HG03565 (cell line): ENCODE measurements at regions not wholly inside any gene's neighbourhood (a gene's known extent, or its start where the extent isn't known, plus 50 kb on each side); places are given as distances from the start of the nearest gene placed in this dataset.
"Not testable (repeated sequence)": the region's sequence is repeated elsewhere in the genome, so short reads cannot be mapped to it uniquely, and the experiment has no call there.

Experiments
- ATAC-seq: cut with Tn5 transposase; IDR thresholded peaks from one replicate; pipeline ENCODE4 v1.9.1; 2021; ENCODE audit warnings: mild to moderate bottlenecking, moderate library complexity; ENCODE audit not compliant: unreplicated experiment

DNA sequence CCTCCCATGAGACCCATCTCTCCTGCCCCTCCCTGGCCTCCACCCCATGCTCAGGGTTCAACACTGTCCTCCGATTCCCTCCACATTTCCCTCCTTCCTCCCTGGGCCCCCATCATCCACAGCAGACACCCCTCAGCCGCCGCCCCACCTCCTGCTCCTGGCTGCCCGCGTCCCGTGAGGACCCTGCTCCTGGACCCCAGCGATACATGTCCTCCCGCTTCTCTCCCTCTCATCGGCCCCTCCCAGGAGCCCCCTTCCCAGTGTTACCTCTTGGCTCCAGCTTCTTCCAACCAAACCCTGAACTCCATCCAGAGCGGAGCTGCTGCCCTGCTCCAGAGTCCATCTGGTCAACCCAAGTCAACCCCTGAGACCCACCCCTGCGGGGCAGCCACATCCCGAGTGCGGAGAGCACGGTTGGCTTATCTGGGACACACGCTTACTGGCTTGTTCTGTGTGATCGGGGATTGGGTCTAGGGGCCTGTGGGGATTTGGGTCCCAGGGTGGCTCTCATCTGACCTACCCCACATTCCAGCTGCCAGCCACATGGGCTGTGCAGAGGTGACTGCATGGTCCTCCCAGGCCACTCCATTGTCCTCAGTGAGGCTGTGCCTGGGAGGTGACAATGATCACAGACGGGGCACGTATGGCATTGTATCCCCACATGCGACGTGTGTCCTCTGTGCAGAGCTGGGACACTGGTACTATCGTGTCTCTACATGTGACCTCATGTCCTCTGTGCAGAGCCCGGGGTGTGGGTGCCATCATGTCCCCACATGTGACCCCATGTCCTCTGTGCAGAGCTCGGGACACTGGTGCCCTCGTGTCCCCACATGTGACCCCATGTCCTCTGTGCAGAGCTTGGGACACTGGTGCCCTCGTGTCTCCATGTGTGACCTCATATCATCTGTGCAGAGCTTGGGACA lies 333.6 kb downstream of the ADGRD1 start:
- ATAC-seq = no peak

DNA sequence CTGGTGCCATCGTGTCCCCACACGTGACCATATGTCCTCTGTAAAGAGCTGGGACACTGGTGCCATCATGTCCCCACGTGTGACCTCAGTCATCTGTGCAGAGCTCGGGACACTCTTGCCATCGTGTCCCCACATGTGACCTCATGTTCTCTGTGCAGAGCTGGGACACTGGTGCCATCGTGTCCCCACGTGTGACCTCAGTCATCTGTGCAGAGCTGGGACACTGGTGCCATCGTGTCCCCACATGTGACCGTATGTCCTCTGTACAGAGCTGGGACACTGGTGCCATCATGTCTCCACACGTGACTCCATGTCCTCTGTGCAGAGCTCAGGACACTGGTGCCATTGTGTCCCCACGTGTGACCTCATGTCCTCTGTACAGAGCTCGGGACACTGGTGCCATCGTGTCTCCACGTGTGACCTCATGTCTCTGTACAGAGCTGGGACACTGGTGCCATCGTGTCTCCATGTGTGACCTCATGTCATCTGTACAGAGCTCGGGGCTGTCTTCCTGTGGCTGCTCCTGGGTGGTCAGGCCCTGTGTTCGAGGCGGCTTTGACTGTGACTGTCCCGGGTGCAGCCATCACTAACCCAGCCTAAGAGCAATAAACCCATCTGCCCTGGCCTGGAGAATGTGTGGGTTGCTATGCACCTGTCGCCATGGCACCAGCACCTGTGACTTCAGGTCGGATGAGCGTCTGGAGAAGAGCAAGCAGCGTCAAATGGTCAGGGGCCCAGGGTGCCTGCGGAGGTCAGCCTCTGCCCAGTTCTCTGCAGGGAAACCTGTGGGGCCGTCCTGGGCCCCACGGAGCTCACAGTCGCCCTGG lies 334.4 kb downstream of the ADGRD1 start:
- ATAC-seq = no peak

DNA sequence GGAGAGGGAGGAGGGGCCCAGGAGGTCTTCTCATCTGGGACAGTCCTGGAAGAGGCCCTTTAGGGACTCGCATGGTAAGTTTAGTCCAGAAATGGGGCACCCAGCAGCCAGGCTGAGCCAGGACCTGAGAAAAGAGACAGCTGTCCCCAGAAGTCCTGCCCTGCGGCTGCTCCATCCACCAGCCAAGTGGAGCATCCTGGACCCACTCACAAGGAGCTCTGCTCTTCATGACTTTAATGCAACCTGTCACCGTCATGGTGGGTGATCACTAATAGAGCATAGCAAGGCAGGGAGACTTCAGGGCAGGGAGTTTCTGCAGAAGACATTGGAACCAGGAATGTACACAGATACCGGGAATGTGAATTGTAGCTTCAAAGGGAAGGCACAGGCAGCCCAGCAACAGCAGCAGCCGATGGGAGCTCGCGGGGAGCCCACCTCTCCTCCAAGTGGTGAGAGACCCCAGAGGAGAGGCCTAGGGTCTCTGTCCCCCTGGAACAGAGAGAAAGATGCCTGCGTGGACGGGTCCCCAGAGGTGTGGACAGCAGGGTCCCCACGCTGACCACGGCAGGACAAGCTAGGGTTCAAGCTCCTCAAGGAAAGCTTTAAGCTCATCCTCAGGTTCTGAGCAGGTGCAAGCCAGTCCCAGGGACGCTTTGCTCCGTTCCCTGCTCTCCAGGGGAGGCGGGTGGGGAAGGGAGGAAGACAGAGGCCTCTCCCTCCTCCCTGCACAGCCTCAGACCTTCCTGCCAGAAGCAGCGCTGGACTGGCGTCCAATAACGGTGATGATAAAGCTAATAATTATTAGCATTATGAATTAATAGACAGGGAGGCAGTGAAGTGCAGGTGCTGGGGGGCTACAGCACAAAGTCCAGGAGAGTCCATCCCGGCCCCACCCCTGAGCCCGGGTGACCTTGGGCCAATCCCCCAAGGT lies 335.3 kb downstream of the ADGRD1 start:
- ATAC-seq = not testable (repeated sequence)

DNA sequence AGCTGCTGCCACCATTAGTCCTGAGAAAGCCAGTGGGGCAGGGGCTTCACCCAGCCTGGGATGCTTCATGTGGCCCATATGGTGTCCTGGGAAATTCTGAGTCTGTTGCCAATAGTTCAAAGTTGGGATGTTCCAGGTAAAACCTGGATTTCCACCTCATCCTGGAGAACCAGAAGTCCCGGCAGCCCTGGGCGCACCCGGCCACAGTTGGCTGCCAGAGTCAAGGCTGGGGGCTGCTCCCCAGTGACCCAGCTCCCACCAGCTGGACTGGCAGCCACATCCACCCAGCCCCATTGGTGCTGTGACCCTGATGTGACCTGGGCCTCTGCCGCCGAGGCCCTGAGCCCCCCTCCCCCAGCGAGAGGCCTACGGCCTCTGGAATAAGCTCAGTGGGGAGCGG lies 336.1 kb downstream of the ADGRD1 start:
- not testable (repeated sequence) for ATAC-seq

DNA sequence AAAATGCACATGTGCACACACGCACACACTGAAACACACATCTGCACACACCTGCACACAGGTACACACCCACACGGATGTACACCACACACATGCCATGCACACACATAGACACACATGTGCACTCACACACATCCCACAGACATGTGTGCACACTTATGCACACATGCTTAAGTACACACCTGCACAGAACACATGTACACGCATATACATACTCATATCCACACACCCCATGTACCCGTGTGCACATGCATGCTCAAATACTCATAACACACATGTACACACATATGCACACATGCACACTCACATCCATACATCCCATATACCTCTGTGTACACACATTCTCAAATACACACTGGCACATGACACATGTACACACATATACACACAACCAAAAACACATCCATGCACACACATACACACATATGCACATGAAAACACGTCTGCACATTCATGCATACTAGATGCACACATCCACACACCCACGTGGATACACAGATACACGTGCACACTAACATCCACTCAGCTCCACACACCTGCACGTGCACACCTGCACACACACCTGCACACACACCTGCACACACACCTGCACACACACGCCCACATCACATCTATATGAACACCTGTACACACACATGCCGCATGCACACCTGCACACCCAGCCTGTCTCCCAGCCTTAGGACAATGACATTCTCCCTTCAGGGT lies 336.7 kb downstream of the ADGRD1 start:
- ATAC-seq = no peak

DNA sequence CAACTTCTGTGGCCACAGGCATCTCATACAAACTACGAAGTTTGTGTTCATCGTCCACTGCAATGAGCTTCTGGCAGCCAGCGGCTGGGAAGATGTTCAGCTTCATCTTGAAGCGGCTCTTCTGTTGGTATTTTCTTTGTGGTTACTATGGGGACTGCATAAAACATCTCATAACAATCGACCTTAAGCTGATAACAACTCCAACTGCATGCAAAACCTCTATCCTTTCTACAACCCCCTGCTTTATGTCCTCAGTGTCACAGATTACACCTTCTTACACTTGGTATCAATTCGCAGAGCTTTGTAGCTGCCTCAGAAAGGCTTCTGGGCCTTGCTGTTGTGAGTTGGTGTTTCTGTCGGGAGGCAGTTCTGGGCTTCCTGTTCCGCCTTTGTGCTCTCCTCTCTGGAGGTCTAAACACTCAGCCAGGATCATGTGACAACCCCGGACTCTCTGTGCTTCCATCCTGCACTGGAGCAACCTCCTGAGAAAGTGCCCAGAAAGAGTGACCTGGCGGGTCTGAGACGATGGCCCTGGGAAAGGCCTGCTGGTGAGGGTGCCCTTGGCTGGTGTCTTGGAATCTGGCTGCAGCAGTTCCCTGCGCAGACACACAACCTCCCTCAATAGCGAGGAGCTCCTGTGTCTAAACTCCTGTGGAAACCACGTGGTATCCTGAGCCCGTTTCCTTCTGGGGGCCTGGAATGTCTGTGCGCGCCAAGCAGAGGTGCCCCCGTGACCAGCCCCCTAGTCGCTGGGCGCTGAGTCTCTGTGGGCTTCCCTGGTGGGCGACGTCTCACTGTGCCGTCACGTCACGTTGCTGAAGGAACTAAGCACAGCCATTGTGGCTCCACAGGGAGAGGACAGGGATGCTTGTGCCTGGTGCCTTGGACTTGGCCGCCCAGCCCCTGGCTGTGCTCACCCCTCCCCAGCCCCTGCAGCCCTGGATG lies 339.6 kb downstream of the ADGRD1 start:
- not testable (repeated sequence) for ATAC-seq

DNA sequence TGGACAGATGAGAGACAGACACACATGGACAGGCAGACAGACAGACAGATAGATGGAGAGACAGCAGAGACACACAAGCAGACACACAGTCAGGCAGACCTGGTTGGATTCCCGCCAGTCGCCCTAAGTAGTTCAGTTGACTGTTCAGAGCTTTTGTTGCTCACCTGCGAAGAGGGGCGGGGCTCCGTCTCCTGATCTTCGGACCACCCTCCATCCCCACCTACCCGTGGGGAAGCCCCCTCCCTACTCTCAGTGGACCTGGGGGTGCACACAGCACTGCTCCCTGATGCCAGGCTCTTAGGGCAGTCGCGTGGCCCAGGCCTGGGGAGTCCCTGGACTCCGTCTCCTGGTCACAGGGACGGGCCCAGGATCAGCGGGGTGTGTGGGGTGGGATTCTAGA lies 341.0 kb downstream of the ADGRD1 start:
- not testable (repeated sequence) for ATAC-seq

DNA sequence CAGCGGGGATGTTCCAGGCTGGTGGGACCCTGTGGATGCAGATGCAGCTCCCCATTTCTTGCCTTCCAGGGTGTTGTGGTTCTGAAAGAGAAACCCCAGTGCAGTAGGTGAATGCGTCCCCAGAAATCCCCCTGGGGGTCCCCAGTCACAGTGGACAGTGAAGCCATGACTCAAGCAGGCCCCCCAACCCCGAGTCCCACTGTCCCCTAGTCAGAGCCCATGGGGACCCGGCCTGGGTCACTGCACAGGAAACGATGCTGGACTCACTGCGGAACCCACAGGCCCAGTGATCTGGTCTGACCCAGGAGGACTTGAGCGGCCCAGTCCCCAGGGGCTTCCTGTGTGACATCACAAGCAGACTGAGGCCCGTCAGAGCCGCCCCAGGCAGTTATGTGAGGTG lies 341.4 kb downstream of the ADGRD1 start:
- not testable (repeated sequence) for ATAC-seq

DNA sequence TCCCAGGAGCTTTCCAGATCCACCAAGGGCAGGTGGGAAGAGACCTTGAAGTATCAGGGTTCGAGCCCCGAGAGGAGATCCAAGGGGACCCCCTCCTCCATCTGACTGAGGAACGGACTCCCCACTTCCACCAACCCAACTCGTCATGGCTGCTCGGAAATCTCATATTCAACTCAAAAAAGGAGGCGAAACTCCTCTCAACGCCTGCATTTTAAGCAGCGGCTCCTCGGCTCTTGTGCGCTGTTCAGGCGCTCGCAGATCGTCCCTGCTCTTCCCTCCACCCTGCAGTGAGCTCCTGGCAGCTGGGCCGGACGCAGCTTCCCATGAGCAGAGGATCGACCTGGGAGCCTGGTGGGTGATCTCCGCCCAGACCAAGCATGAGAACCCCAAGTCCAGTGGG lies 341.9 kb downstream of the ADGRD1 start:
- not testable (repeated sequence) for ATAC-seq

DNA sequence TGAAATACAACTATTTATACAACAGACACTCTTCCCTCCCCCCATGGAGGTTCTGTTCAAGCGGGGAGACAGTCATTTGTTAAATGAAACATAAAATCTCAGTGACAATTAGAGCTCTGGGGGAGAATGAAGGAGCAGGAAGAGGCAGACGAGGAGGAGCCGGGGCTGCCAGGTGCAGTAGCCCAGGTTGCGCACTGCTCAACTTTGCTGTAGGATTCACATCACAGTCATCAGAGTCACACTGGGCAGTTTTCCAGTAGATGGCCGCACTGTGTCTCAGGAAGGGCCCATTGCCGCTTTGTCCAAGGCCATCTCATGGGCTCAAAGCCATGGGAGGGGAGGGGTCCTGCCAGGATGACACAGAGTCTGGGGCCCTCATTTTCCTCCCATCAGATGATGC lies 342.4 kb downstream of the ADGRD1 start:
- not testable (repeated sequence) for ATAC-seq

DNA sequence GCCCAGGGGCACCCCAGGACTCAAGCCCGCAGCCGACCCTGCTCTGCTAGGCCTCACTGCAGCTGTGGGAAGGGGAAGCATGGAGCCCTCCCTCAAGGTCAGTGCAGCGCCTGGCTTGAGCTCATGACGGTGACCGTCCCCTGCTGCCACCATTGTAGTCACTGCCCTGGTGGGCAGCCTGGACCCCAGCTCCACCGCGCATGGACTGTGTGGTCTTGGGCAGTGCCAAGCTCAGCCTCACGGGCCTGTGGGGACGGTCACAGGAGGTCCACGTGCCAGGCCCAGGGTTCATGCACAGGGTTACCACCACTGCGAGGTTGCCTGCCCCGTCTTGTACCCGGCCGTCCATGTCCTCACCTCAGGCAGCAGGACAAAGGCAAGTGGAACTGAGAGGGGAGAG lies 342.9 kb downstream of the ADGRD1 start:
- ATAC-seq = not testable (repeated sequence)

DNA sequence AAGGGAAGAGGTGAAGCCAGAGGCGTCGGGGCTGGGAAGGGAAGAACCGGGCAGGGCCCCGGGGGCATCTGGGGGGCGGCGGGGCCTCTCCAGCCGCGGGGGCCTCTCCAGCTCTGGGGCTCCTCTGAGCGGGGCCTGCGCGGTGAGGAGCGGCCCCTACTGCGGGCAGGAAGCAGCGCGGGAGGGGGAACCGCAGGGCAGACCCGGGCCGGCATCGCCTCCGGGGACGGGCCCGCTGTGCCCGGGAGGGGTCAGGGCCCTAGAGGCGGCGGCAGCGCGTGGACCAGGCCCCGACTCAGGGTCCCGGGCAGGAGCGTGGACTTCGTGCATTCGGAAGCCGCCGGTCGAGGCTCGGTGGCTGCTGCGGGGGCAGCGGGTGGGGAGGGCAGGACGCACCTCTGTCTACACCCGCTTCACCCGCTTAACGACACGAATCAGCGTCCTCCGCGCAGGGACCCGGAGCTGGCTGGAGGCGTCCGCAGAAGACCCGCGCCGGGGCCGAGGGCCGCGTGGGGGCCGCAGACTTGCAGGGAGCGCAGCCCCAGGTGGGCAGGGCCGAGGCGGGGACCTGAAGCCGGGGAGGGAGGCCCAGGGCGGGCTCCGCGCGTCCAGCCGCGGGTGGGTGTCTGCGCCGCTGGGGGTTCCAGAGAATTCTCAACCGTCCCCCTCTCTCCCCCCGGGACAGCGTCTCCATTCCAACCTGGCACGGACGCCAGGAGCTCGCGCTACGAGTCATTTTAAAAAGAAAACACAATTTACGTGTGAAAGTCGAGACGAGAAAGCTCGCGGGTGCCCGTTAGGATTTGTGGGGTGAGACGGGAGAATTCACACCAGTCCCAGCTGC lies 345.0 kb downstream of the ADGRD1 start:
- ATAC-seq = not testable (repeated sequence)

DNA sequence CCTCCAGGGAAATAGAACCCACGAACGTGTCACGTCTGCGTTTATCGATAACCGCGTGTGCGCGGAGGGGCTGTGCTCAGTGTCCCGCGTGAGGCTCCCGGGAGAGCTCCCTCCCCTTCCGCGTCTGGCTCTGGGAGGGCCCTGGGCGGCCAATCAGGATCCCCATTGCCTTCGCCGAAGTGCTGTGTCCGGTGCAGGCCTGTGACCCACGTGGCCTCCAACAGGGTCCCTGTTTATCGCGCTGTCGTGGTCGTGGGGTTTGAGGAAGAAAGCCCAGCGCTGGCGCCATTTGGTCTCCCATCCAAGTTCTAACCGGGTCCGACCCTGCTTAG lies 345.6 kb downstream of the ADGRD1 start:
- ATAC-seq = not testable (repeated sequence)

DNA sequence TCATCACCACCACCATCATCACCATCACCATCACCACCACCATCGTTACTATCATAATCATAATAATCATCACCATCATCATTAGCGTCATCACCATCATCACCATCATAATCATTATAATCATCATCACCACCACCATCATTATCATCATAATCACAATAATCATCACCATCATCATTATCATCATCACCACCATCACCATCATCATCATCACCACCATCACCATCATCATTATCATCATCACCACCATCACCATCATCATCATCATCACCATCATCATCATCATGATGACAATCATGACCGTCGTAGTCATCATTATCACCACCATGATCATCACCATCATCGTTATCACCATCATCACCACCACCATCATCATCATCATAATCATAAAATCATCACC lies 349.9 kb downstream of the ADGRD1 start:
- ATAC-seq = not testable (repeated sequence)

DNA sequence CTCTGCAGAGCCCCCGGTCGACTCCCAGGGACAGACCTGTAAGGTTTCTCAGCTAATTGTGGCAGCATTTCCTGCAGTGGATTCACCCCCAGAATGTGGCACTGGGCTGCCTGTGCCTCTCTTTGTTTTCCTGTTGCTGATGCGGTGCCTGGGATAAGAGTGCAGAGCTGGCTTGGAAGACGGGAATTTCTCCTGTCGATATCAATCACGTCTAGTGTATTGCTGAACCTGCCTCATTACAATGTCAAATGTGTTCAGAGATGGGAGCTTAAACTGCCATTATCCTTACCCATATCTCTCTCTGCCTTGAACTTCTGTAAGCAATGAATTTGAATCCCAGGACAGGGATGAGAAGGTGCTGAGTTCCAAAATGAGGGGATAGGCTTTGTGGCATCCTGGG lies 350.9 kb downstream of the ADGRD1 start:
- ATAC-seq = not testable (repeated sequence)

DNA sequence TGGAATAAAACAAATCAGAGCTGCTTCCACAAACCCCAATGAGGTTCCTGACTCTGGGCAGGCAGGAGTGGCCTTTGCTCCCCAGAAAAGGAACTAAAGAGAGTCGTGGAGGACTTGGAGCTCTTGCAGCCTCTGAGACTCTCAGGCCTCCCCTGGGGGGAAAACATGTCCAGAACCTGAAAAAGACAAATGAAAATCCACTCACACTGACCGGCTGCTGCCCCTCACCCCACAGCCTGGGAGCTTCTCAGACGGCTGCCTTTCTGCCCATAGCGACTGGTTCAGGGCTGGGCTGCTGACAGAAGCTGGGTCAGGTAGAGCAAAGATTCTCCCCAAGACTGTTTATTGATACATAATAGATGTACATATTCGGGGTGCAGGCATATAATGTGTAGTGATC lies 356.0 kb downstream of the ADGRD1 start:
- ATAC-seq = no peak

DNA sequence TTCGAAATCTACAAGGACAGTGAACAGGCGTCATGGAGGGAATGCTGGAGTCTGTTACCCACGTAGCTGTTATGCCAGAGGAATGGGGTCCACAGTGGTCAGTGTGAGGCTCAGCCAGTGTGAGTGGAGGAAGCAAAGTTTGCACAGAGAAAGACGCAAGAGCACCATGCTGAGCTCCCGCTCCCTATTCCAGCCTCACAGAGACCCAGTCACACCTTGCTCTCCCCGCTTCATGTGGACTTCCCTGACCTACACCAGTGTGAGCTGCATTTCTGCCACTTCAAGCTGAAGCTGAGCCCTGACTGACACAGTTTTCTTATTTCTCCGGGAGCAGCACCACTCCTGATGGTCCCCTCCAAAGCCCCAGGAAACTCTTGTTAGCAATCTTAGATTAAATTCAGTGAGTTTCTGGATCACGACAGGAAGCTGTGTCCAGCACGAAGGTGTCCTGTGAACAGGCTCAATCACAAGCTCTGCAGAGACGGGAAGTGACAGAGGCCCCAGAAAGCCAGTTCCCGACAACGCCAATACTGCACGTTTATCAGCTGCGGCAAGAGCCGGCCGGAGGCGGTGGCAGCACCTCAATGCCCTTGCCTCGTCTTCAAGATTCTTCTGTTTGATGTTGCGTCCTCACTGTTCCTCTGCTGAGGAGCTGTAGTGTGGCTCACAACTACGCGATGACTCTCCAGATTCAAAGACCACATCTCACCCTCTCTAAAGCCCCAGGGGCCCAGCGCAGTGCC lies 356.7 kb downstream of the ADGRD1 start:
- ATAC-seq = not testable (repeated sequence)
